Caco-2 (cell line): ENCODE measurements at regions not wholly inside any gene's neighbourhood (a gene's known extent, or its start where the extent isn't known, plus 50 kb on each side); places are given as distances from the start of the nearest gene placed in this dataset.

Source experiments
- BruUV-seq: library from RNA; stranded (reverse); fragments of 400-500 nt; replicated peaks from 2 replicates; lab custom pipeline; 2021; lab: Mats Ljungman, UMichigan
- CTCF ChIA-PET: fragments of 300-600 bp; sonication (Branson Sonifier 250); formaldehyde crosslinking; loops from one replicate; lab custom pipeline; 2022; ENCODE audit warnings: antibody characterized with exemption; lab: Charles Lee
- POLR2A ChIA-PET: fragments of 300-600 bp; sonication (Branson Sonifier 250); formaldehyde crosslinking; loops from one replicate; lab custom pipeline; 2022; ENCODE audit warnings: antibody characterized with exemption; lab: Charles Lee
- DNase-seq, 2 experiments: peaks; one replicate each; pipeline versions ENCODE4 v3.0.0 to v3.0.0-alpha.2; 2020 to 2022
- H3K27me3 ChIP-seq: replicated peaks from 2 replicates; pipeline ENCODE4 v1.6.0; 2011; ENCODE audit warnings: low read length; ENCODE audit not compliant: control insufficient read depth, insufficient read depth
- H3K36me3 ChIP-seq: 2 replicates; pipeline ENCODE4 v1.5.1; 2011; ENCODE audit warnings: low read length; ENCODE audit not compliant: control insufficient read depth, insufficient read depth
- H3K4me1 ChIP-seq: fragments of 250-450 bp; sonication (Bioruptor Pico); 2 replicates; pipeline ENCODE4 v1.5.1; 2020; ENCODE audit warnings: mild to moderate bottlenecking
- H3K4me3 ChIP-seq: 2 replicates; pipeline ENCODE4 v1.5.1; 2011; ENCODE audit warnings: low read depth, mild to moderate bottlenecking, control low read depth, low read length
- H3K9me3 ChIP-seq: fragments of 250-450 bp; sonication (Bioruptor Pico); 2 replicates; pipeline ENCODE4 v1.5.1; 2020; ENCODE audit warnings: mild to moderate bottlenecking, moderate library complexity
- H3K27ac Mint-ChIP-seq: one replicate; pipeline ENCODE4 v1.8.0; 2022; ENCODE audit warnings: mixed read lengths; ENCODE audit not compliant: unreplicated experiment
- H3K27me3 Mint-ChIP-seq: one replicate; pipeline ENCODE4 v1.8.0; 2022; ENCODE audit warnings: mixed read lengths; ENCODE audit not compliant: insufficient read depth, unreplicated experiment
- H3K36me3 Mint-ChIP-seq: one replicate; pipeline ENCODE4 v1.8.0; 2022; ENCODE audit warnings: mild to moderate bottlenecking, mixed read lengths; ENCODE audit not compliant: insufficient read depth, unreplicated experiment
- H3K4me1 Mint-ChIP-seq: one replicate; pipeline ENCODE4 v1.8.0; 2022; ENCODE audit warnings: low read depth, mixed read lengths; ENCODE audit not compliant: unreplicated experiment
- H3K4me3 Mint-ChIP-seq: one replicate; pipeline ENCODE4 v1.8.0; 2022; ENCODE audit warnings: mild to moderate bottlenecking, moderate library complexity, mixed read lengths; ENCODE audit not compliant: unreplicated experiment
- H3K9me3 Mint-ChIP-seq: one replicate; pipeline ENCODE4 v1.8.0; 2022; ENCODE audit warnings: mixed read lengths; ENCODE audit not compliant: unreplicated experiment
- CTCF ChIP-seq, 2 experiments: fragments of 200-600 bp in 1 of 2; IDR thresholded peaks; 1 replicate in 1 of 2; 2 replicates in 1 of 2; pipeline versions ENCODE4 v1.5.1 to v1.8.0; 2011 to 2022; ENCODE audit warnings: antibody characterized with exemption in 1 of 2, control low read depth in 1 of 2, inconsistent platforms in 1 of 2, low read depth in 1 of 2, low read length in 1 of 2, mild to moderate bottlenecking in 1 of 2, moderate library complexity in 1 of 2; ENCODE audit not compliant: insufficient read depth in 1 of 2, severe bottlenecking in 1 of 2, unreplicated experiment in 1 of 2
- intact Hi-C: fragments of 100-400 bp; cut with micrococcal nuclease; formaldehyde crosslinking; loops from one replicate; pipeline ENCODE4 v1.10.0; 2022; ENCODE audit not compliant: unreplicated experiment

GRCh38 chr12:115873451-115874082 is 403.9 kb downstream of the MED13L start:
- no peaks in the 10 kb centered on the region for H3K36me3 Mint-ChIP-seq
- ChIA-PET POLR2A (no interaction called here), CTCF (no interaction called here)
- Histone ChIP-seq H3K27me3 (no peaks in the 10 kb centered on the region), H3K4me1 (peaks cover 22% of the 10 kb centered on the region), H3K4me3 (no peak overlapping the region), H3K9me3 (no peaks in the 10 kb centered on the region), H3K36me3 (no peaks in the 10 kb centered on the region)
- no peaks in the 10 kb centered on the region for H3K27me3 Mint-ChIP-seq
- TF ChIP-seq CTCF (IDR thresholded peaks at IDR 0.05; ENCODE audit: insufficient read depth in 1 of 2, low read depth in 1 of 2, low read length in 1 of 2, severe bottlenecking in 1 of 2, unreplicated experiment in 1 of 2): no peak
- H3K4me3 Mint-ChIP-seq: no peak overlapping the region
- no TSS peak for BruUV-seq
- H3K9me3 Mint-ChIP-seq: no peaks in the 10 kb centered on the region
- no peak overlapping the region for H3K27ac Mint-ChIP-seq
- no peak for DNase-seq
- intact Hi-C loops: loop anchor here (2.0 kb wide), 1 partner anchor 79 kb away; no protein-coding TSS in a partner anchor
- peaks cover 26% of the 10 kb centered on the region for H3K4me1 Mint-ChIP-seq

DNA sequence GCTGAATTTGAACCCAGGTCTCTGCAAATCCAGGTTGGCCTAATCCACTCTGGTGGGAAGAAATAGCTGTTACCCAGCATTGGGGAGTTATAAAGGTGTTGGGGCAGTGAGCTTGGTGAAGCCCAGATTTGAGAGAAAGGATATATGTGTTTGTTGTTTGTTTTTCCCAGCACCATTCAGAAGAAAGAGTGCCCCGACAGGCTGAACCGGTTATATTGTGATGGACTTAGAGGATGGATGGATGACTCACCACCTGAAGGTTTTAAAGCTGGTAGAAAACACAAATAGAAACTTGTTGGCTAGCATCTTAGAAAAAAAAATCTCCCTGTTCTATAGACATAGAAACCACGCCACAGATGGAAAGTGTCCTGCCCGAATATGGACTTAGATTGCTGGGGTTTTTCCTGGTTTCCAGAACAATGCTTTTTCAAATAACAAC is 404.6 kb downstream of the MED13L start:
- POLR2A ChIA-PET: no interaction called here
- H3K4me3 Mint-ChIP-seq: peak overlapping the region; percentile 10
- Histone ChIP-seq H3K4me1 (peaks cover 22% of the 10 kb centered on the region), H3K36me3 (no peaks in the 10 kb centered on the region), H3K27me3 (no peaks in the 10 kb centered on the region), H3K9me3 (no peaks in the 10 kb centered on the region), H3K4me3 (no peak overlapping the region)
- H3K4me1 Mint-ChIP-seq: peaks cover 26% of the 10 kb centered on the region
- intact Hi-C loops: loop anchor here (2.0 kb wide), 1 partner anchor 78 kb away; no protein-coding TSS in a partner anchor
- no peaks in the 10 kb centered on the region for H3K9me3 Mint-ChIP-seq
- peak overlapping the region; percentile 65 for H3K27ac Mint-ChIP-seq
- H3K36me3 Mint-ChIP-seq: no peaks in the 10 kb centered on the region
- DNase-seq: peak; percentile 75 to 85
- no TSS peak for BruUV-seq
- no peaks in the 10 kb centered on the region for H3K27me3 Mint-ChIP-seq
- CTCF ChIA-PET: no interaction called here
- TF ChIP-seq CTCF (IDR thresholded peaks at IDR 0.05; ENCODE audit: insufficient read depth in 1 of 2, low read depth in 1 of 2, low read length in 1 of 2, severe bottlenecking in 1 of 2, unreplicated experiment in 1 of 2): no peak

DNA sequence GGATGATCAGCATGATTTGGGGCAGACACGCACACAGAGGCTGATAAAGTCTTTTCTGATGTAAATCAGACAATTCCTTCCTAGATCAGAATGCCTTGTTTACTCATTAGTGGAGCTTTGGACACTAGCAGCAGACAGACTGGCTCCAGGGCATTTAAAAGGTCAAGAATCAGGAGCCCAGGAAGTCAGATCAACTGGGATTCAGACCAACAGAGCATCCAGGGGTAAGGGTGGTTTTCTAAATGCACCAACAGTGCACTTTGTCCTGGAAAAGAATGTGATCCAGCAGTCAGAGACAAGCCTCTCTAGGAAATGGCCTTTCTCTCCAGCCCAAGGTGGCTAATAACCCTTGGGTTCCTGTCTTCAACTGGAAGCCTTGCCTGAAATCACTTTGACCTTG is 405.3 kb downstream of the MED13L start:
- Histone ChIP-seq H3K9me3 (no peaks in the 10 kb centered on the region), H3K36me3 (no peaks in the 10 kb centered on the region), H3K4me1 (peaks cover 22% of the 10 kb centered on the region), H3K4me3 (no peak overlapping the region), H3K27me3 (no peaks in the 10 kb centered on the region)
- peak overlapping the region; percentile 27 for H3K27ac Mint-ChIP-seq
- ChIA-PET POLR2A (no interaction called here), CTCF (no interaction called here)
- H3K36me3 Mint-ChIP-seq: no peaks in the 10 kb centered on the region
- peak in 1 of 2 experiments; percentile 44 for DNase-seq
- TF ChIP-seq CTCF (IDR thresholded peaks at IDR 0.05; ENCODE audit: insufficient read depth in 1 of 2, low read depth in 1 of 2, low read length in 1 of 2, severe bottlenecking in 1 of 2, unreplicated experiment in 1 of 2): no peak
- no peak overlapping the region for H3K4me3 Mint-ChIP-seq
- intact Hi-C loops: loop anchor here (2.0 kb wide), 1 partner anchor 77 kb away; no protein-coding TSS in a partner anchor
- H3K9me3 Mint-ChIP-seq: no peaks in the 10 kb centered on the region
- peaks cover 26% of the 10 kb centered on the region for H3K4me1 Mint-ChIP-seq
- no TSS peak for BruUV-seq
- H3K27me3 Mint-ChIP-seq: no peaks in the 10 kb centered on the region
